ENCODE measurements at regions not wholly inside any gene's neighbourhood (a gene's known extent, or its start where the extent isn't known, plus 50 kb on each side); places are given as distances from the start of the nearest gene placed in this dataset.
"Not testable (repeated sequence)": the region's sequence is repeated elsewhere in the genome, so short reads cannot be mapped to it uniquely, and the experiment has no call there.

GRCh38 chr6:133131621-133132465, 109.3 kb upstream of the EYA4 start:
- H3K36me3 Mint-ChIP-seq (ENCODE audit: low read depth): no peaks in the 10 kb centered on the region
- CTCF ChIA-PET: no interaction called here
- no peak overlapping the region for H3K4me3 Mint-ChIP-seq
- no peaks in the 10 kb centered on the region for H3K27me3 Mint-ChIP-seq
- DNase-seq: no peak
- POLR2A ChIA-PET: no interaction called here
- H3K9me3 Mint-ChIP-seq: no peaks in the 10 kb centered on the region
- no peaks in the 10 kb centered on the region for H3K4me1 Mint-ChIP-seq
- no peak overlapping the region for H3K27ac Mint-ChIP-seq

GRCh38 chr6:133132466-133132971, 108.6 kb upstream of the EYA4 start:
- Mint-ChIP-seq H3K9me3 (no peaks in the 10 kb centered on the region), H3K27me3 (no peaks in the 10 kb centered on the region), H3K36me3 (ENCODE audit: low read depth) (no peaks in the 10 kb centered on the region), H3K4me1 (no peaks in the 10 kb centered on the region), H3K4me3 (no peak overlapping the region), H3K27ac (no peak overlapping the region)
- CTCF ChIA-PET: no interaction called here
- no peak for DNase-seq
- POLR2A ChIA-PET: no interaction called here

- Mint-ChIP-seq H3K4me1 (no peaks in the 10 kb centered on the region), H3K9me3 (no peaks in the 10 kb centered on the region), H3K27ac (no peak overlapping the region), H3K27me3 (no peaks in the 10 kb centered on the region), H3K36me3 (ENCODE audit: low read depth) (no peaks in the 10 kb centered on the region), H3K4me3 (no peak overlapping the region)
- DNase-seq: no peak
- ChIA-PET CTCF (no interaction called here), POLR2A (no interaction called here)
These were observed 104.8 kb upstream of the EYA4 start for GRCh38 chr6:133136177-133136880.

GRCh38 chr6:133147470-133148184, 93.5 kb upstream of the EYA4 start:
- H3K4me3 Mint-ChIP-seq; POLR2A ChIA-PET; H3K9me3 Mint-ChIP-seq; CTCF ChIA-PET; H3K27me3 Mint-ChIP-seq; DNase-seq; H3K27ac Mint-ChIP-seq; H3K4me1 Mint-ChIP-seq; H3K36me3 Mint-ChIP-seq (ENCODE audit: low read depth): not testable (repeated sequence)

GRCh38 chr6:133156689-133157088, 84.5 kb upstream of the EYA4 start:
- no peaks in the 10 kb centered on the region for H3K9me3 Mint-ChIP-seq
- H3K27ac Mint-ChIP-seq: no peak overlapping the region
- H3K36me3 Mint-ChIP-seq (ENCODE audit: low read depth): no peaks in the 10 kb centered on the region
- no peak overlapping the region for H3K4me3 Mint-ChIP-seq
- no peak for DNase-seq
- CTCF ChIA-PET: interaction anchor here (0.9 kb wide), 1 partner anchor 28 kb away, joined by 4 read pairs; no protein-coding TSS in a partner anchor
- no peaks in the 10 kb centered on the region for H3K27me3 Mint-ChIP-seq
- POLR2A ChIA-PET: no interaction called here
- no peaks in the 10 kb centered on the region for H3K4me1 Mint-ChIP-seq

GRCh38 chr6:133157995-133158394, 83.2 kb upstream of the EYA4 start:
- Mint-ChIP-seq H3K27ac (no peak overlapping the region), H3K4me1 (no peaks in the 10 kb centered on the region), H3K36me3 (ENCODE audit: low read depth) (no peaks in the 10 kb centered on the region), H3K27me3 (no peaks in the 10 kb centered on the region), H3K4me3 (no peak overlapping the region), H3K9me3 (no peaks in the 10 kb centered on the region)
- DNase-seq: no peak
- CTCF ChIA-PET: no interaction called here
- POLR2A ChIA-PET: no interaction called here

- Mint-ChIP-seq H3K4me3 (no peak overlapping the region), H3K9me3 (no peaks in the 10 kb centered on the region), H3K4me1 (no peaks in the 10 kb centered on the region), H3K27me3 (no peaks in the 10 kb centered on the region), H3K36me3 (ENCODE audit: low read depth) (no peaks in the 10 kb centered on the region), H3K27ac (no peak overlapping the region)
- ChIA-PET POLR2A (no interaction called here), CTCF (no interaction called here)
- DNase-seq: no peak
These were observed 81.8 kb upstream of the EYA4 start for GRCh38 chr6:133159255-133159795.

GRCh38 chr6:133160536-133160935, 80.6 kb upstream of the EYA4 start:
- H3K27me3 Mint-ChIP-seq: no peaks in the 10 kb centered on the region
- H3K36me3 Mint-ChIP-seq (ENCODE audit: low read depth): no peaks in the 10 kb centered on the region
- DNase-seq: no peak
- H3K27ac Mint-ChIP-seq: no peak overlapping the region
- CTCF ChIA-PET: no interaction called here
- no peaks in the 10 kb centered on the region for H3K9me3 Mint-ChIP-seq
- POLR2A ChIA-PET: no interaction called here
- no peak overlapping the region for H3K4me3 Mint-ChIP-seq
- no peaks in the 10 kb centered on the region for H3K4me1 Mint-ChIP-seq

GRCh38 chr6:133165235-133165634, 75.9 kb upstream of the EYA4 start:
- H3K27me3 Mint-ChIP-seq: no peaks in the 10 kb centered on the region
- CTCF ChIA-PET: no interaction called here
- H3K4me1 Mint-ChIP-seq: no peaks in the 10 kb centered on the region
- no peak for DNase-seq
- H3K4me3 Mint-ChIP-seq: no peak overlapping the region
- H3K9me3 Mint-ChIP-seq: no peaks in the 10 kb centered on the region
- no peaks in the 10 kb centered on the region for H3K36me3 Mint-ChIP-seq (ENCODE audit: low read depth)
- POLR2A ChIA-PET: no interaction called here
- no peak overlapping the region for H3K27ac Mint-ChIP-seq

GRCh38 chr6:133166766-133167165, 74.4 kb upstream of the EYA4 start:
- H3K27ac Mint-ChIP-seq: no peak overlapping the region
- no peaks in the 10 kb centered on the region for H3K4me1 Mint-ChIP-seq
- no peaks in the 10 kb centered on the region for H3K36me3 Mint-ChIP-seq (ENCODE audit: low read depth)
- no peak overlapping the region for H3K4me3 Mint-ChIP-seq
- ChIA-PET CTCF (no interaction called here), POLR2A (no interaction called here)
- no peaks in the 10 kb centered on the region for H3K27me3 Mint-ChIP-seq
- no peak for DNase-seq
- no peaks in the 10 kb centered on the region for H3K9me3 Mint-ChIP-seq

GRCh38 chr6:133169901-133170300, 71.3 kb upstream of the EYA4 start:
- ChIA-PET CTCF (no interaction called here), POLR2A (no interaction called here)
- no peak for DNase-seq

GRCh38 chr6:133170602-133171001, 70.6 kb upstream of the EYA4 start:
- ChIA-PET CTCF (no interaction called here), POLR2A (no interaction called here)
- Mint-ChIP-seq H3K27me3 (no peaks in the 10 kb centered on the region), H3K36me3 (ENCODE audit: low read depth) (no peaks in the 10 kb centered on the region), H3K9me3 (no peaks in the 10 kb centered on the region), H3K4me1 (no peaks in the 10 kb centered on the region), H3K4me3 (no peak overlapping the region), H3K27ac (no peak overlapping the region)
- no peak for DNase-seq

More at GRCh38 chr6:133169901-133170300, 71.3 kb upstream of the EYA4 start:
- no peak overlapping the region for H3K4me3 Mint-ChIP-seq
- no peak overlapping the region for H3K27ac Mint-ChIP-seq
- no peaks in the 10 kb centered on the region for H3K27me3 Mint-ChIP-seq
- H3K4me1 Mint-ChIP-seq: no peaks in the 10 kb centered on the region
- H3K9me3 Mint-ChIP-seq: no peaks in the 10 kb centered on the region
- no peaks in the 10 kb centered on the region for H3K36me3 Mint-ChIP-seq (ENCODE audit: low read depth)

GRCh38 chr6:133171989-133172604, 69.1 kb upstream of the EYA4 start:
- Mint-ChIP-seq H3K36me3 (ENCODE audit: low read depth) (no peaks in the 10 kb centered on the region), H3K4me1 (no peaks in the 10 kb centered on the region), H3K27ac (no peak overlapping the region), H3K4me3 (no peak overlapping the region), H3K9me3 (no peaks in the 10 kb centered on the region), H3K27me3 (no peaks in the 10 kb centered on the region)
- POLR2A ChIA-PET: no interaction called here
- CTCF ChIA-PET: no interaction called here
- DNase-seq: no peak
